GM23338 (cell line): ENCODE measurements at regions not wholly inside any gene's neighbourhood (a gene's known extent, or its start where the extent isn't known, plus 50 kb on each side); places are given as distances from the start of the nearest gene placed in this dataset.

Experiments
- ATAC-seq: fragments of 200-7000 bp; cut with Tn5 transposase; 3 replicates; pipeline ENCODE4 v1.9.1; 2020
- DNase-seq: peaks from one replicate; pipeline ENCODE4 v3.0.0-alpha.2; 2015; ENCODE audit warnings: low spot score
- H2AFZ ChIP-seq: fragments of 200-600 bp; sonication (generic); 2 replicates; pipeline ENCODE4 v1.8.0; 2016; ENCODE audit warnings: antibody characterized with exemption, mild to moderate bottlenecking, moderate library complexity
- H3F3A ChIP-seq: fragments of 200-600 bp; sonication (generic); replicated peaks from 2 replicates; pipeline ENCODE4 v1.8.0; 2017; ENCODE audit warnings: antibody characterized with exemption, mixed run types, low read depth
- H3K27ac ChIP-seq: fragments of 200-600 bp; sonication (generic); 2 replicates; pipeline ENCODE4 v1.6.1; 2016; ENCODE audit warnings: low read depth
- H3K27me3 ChIP-seq: fragments of 200-600 bp; sonication (generic); 2 replicates; pipeline ENCODE4 v1.8.0; 2016; ENCODE audit warnings: mild to moderate bottlenecking, mixed run types, moderate library complexity; ENCODE audit not compliant: insufficient read depth
- H3K36me3 ChIP-seq: fragments of 200-600 bp; sonication (generic); 2 replicates; pipeline ENCODE4 v1.8.0; 2016; ENCODE audit warnings: mild to moderate bottlenecking; ENCODE audit not compliant: insufficient read depth
- H3K4me1 ChIP-seq: fragments of 200-600 bp; sonication (generic); 2 replicates; pipeline ENCODE4 v1.8.0; 2016; ENCODE audit warnings: mild to moderate bottlenecking, moderate library complexity; ENCODE audit not compliant: insufficient read depth
- H3K4me2 ChIP-seq: fragments of 200-600 bp; sonication (generic); 2 replicates; pipeline ENCODE4 v1.7.1; 2017; ENCODE audit warnings: mixed run types
- H3K4me3 ChIP-seq: fragments of 200-600 bp; sonication (generic); 2 replicates; pipeline ENCODE4 v1.6.1; 2016; ENCODE audit warnings: mixed run types
- H3K79me2 ChIP-seq: fragments of 200-600 bp; sonication (generic); replicated peaks from 2 replicates; pipeline ENCODE4 v1.8.0; 2017; ENCODE audit warnings: mild to moderate bottlenecking; ENCODE audit not compliant: insufficient read depth
- H3K9me2 ChIP-seq: fragments of 200-600 bp; sonication (generic); 2 replicates; pipeline ENCODE4 v1.8.0; 2017; ENCODE audit not compliant: insufficient read depth
- H4K20me1 ChIP-seq: fragments of 200-600 bp; sonication (generic); replicated peaks from 2 replicates; pipeline ENCODE4 v1.8.0; 2017; ENCODE audit warnings: mild to moderate bottlenecking; ENCODE audit not compliant: insufficient read depth
- H3K27ac Mint-ChIP-seq: 2 replicates; pipeline ENCODE4 v1.8.0; 2020; ENCODE audit warnings: inconsistent platforms, mild to moderate bottlenecking, moderate library complexity, mixed read lengths
- H3K27me3 Mint-ChIP-seq: 3 replicates; pipeline ENCODE4 v1.8.0; 2022; ENCODE audit warnings: low read depth, mild to moderate bottlenecking, moderate library complexity, mixed read lengths, inconsistent platforms; ENCODE audit not compliant: insufficient read depth, poor library complexity
- H3K36me3 Mint-ChIP-seq: 3 replicates; pipeline ENCODE4 v1.8.0; 2021; ENCODE audit warnings: low read depth, mild to moderate bottlenecking, inconsistent platforms, moderate library complexity, mixed read lengths
- H3K4me1 Mint-ChIP-seq: 3 replicates; pipeline ENCODE4 v1.8.0; 2020; ENCODE audit warnings: mild to moderate bottlenecking, inconsistent platforms, mixed read lengths
- H3K4me3 Mint-ChIP-seq: 3 replicates; pipeline ENCODE4 v1.8.0; 2021; ENCODE audit warnings: moderate library complexity, mild to moderate bottlenecking, inconsistent platforms, mixed read lengths
- H3K9me3 Mint-ChIP-seq: 3 replicates; pipeline ENCODE4 v1.8.0; 2020; ENCODE audit warnings: moderate library complexity, mild to moderate bottlenecking, inconsistent platforms, mixed read lengths
- CREB1 ChIP-seq: fragments of 250-450 bp; sonication (Bioruptor Pico); IDR thresholded peaks from 2 replicates; pipeline ENCODE4 v1.5.0; 2020; ENCODE audit warnings: low read depth, mild to moderate bottlenecking, moderate library complexity
- EZH2 ChIP-seq: fragments of 200-600 bp; sonication (generic); IDR thresholded peaks from one replicate; pipeline ENCODE4 v1.8.0; 2017; ENCODE audit warnings: antibody characterized with exemption, mild to moderate bottlenecking, low read depth; ENCODE audit not compliant: unreplicated experiment
- EZH2phosphoT487 ChIP-seq: fragments of 200-600 bp; sonication (generic); IDR thresholded peaks from one replicate; pipeline ENCODE4 v1.8.1; 2018; ENCODE audit warnings: antibody characterized with exemption; ENCODE audit not compliant: unreplicated experiment
- JUNB ChIP-seq: IDR thresholded peaks from one replicate; pipeline ENCODE4 v1.6.1; 2016; ENCODE audit warnings: antibody characterized with exemption; ENCODE audit not compliant: unreplicated experiment
- NANOG ChIP-seq: IDR thresholded peaks from 2 replicates; pipeline ENCODE4 v1.6.1; 2016; ENCODE audit warnings: antibody characterized with exemption, borderline replicate concordance
- POLR2AphosphoS5 ChIP-seq: IDR thresholded peaks from 2 replicates; pipeline ENCODE4 v1.6.1; 2016; ENCODE audit warnings: antibody characterized with exemption, low read depth
- STAT1 ChIP-seq: IDR thresholded peaks from one replicate; pipeline ENCODE4 v1.6.1; 2016; ENCODE audit warnings: antibody characterized with exemption; ENCODE audit not compliant: unreplicated experiment
- ZNF114 ChIP-seq: fragments of 250-450 bp; sonication (Bioruptor Pico); IDR thresholded peaks from 2 replicates; pipeline ENCODE4 v1.5.0; 2020; ENCODE audit warnings: mild to moderate bottlenecking, moderate library complexity
- ZNF331 ChIP-seq: fragments of 250-450 bp; sonication (Bioruptor Pico); IDR thresholded peaks from 2 replicates; pipeline ENCODE4 v1.5.0; 2020; ENCODE audit warnings: low read depth, mild to moderate bottlenecking, moderate library complexity
- TF ChIP-seq, protein P1 (sequence below): IDR thresholded peaks from one replicate; pipeline ENCODE4 v1.6.1; 2018; ENCODE audit warnings: antibody characterized with exemption; ENCODE audit not compliant: unreplicated experiment
- TF ChIP-seq, protein P2 (sequence below), 2 experiments: fragments of 200-600 bp in 1 of 2; sonication (generic) in 1 of 2; conservative IDR thresholded peaks; 2 replicates each; pipeline versions ENCODE4 v1.5.1 to v1.6.1; 2016 to 2017; ENCODE audit warnings: antibody characterized with exemption in 2 of 2, low read depth in 2 of 2, mild to moderate bottlenecking in 2 of 2, moderate library complexity in 1 of 2
- TF ChIP-seq, protein P3 (sequence below): IDR thresholded peaks from 2 replicates; pipeline ENCODE4 v1.6.1; 2016; ENCODE audit warnings: antibody characterized with exemption
- TF ChIP-seq, protein P4 (sequence below): fragments of 250-450 bp; sonication (Bioruptor Pico); IDR thresholded peaks from 2 replicates; pipeline ENCODE4 v1.5.0; 2020; ENCODE audit warnings: mild to moderate bottlenecking, moderate library complexity

DNA sequence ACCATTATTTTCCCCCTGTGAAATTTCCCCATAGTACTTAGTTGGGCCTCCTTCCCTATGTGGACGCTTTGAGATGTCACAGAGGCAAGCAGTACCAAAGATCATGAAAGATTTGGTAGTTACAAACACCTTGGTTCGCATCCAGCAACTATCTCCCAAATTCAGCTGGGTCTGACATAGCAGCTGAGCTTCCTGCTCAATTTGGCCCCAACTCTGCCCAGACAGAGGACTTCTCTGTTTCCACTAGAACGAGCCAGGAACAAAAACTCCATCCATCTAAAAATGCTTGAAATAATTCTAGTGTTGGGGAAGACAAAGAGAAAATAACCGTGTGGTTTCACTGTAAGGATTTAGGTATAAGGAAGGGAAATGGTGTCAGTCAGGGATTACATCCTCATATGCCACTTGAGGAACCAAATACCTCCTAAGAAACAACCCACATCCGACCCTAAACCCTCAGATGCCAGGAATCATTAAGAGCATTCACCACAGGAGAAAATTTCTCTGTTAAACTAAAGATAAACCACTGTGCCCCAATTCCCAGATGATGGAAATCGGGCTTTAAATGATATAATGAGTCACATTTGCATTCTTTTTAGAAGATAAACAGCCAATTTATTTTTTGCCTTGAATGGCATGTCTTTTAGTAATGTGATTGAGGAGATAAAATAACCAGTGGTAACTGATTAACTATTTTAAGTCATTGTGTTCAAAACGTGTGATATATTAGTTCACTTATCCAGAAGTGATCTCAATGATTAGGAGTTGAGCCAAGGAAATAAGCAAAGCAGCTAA is 103.7 kb upstream of the IFNG-AS1 start:
- H3K27ac ChIP-seq, result no peak overlapping the region
- H3F3A ChIP-seq, result no peaks in the 10 kb centered on the region
- H3K4me2 ChIP-seq, result no peak overlapping the region
- no peaks in the 10 kb centered on the region for H4K20me1 ChIP-seq
- H3K4me3 ChIP-seq, result no peak overlapping the region
- peaks cover 20% of the 10 kb centered on the region for H3K4me1 ChIP-seq
- Mint-ChIP-seq H3K27me3 (peaks cover 2% of the 10 kb centered on the region), H3K4me3 (no peak overlapping the region), H3K27ac (peak overlapping the region; percentile 30; the same call in 1 of the 2 replicates), H3K9me3 (no peaks in the 10 kb centered on the region), H3K4me1 (peaks cover 31% of the 10 kb centered on the region), H3K36me3 (no peaks in the 10 kb centered on the region)
- DNase-seq (no peak), ATAC-seq (no peak)
- TF ChIP-seq ZNF114 (CRISPR knock-in tag) (no peak), EZH2phosphoT487 (no peak), NANOG (no peak), JUNB (no peak), ZNF331 (CRISPR knock-in tag) (no peak), POLR2AphosphoS5 (no peak), STAT1 (no peak), CREB1 (CRISPR knock-in tag) (no peak), EZH2 (no peak)
- TF ChIP-seq, protein P1, sequence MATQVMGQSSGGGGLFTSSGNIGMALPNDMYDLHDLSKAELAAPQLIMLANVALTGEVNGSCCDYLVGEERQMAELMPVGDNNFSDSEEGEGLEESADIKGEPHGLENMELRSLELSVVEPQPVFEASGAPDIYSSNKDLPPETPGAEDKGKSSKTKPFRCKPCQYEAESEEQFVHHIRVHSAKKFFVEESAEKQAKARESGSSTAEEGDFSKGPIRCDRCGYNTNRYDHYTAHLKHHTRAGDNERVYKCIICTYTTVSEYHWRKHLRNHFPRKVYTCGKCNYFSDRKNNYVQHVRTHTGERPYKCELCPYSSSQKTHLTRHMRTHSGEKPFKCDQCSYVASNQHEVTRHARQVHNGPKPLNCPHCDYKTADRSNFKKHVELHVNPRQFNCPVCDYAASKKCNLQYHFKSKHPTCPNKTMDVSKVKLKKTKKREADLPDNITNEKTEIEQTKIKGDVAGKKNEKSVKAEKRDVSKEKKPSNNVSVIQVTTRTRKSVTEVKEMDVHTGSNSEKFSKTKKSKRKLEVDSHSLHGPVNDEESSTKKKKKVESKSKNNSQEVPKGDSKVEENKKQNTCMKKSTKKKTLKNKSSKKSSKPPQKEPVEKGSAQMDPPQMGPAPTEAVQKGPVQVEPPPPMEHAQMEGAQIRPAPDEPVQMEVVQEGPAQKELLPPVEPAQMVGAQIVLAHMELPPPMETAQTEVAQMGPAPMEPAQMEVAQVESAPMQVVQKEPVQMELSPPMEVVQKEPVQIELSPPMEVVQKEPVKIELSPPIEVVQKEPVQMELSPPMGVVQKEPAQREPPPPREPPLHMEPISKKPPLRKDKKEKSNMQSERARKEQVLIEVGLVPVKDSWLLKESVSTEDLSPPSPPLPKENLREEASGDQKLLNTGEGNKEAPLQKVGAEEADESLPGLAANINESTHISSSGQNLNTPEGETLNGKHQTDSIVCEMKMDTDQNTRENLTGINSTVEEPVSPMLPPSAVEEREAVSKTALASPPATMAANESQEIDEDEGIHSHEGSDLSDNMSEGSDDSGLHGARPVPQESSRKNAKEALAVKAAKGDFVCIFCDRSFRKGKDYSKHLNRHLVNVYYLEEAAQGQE, result no peak
- TF ChIP-seq, protein P2, sequence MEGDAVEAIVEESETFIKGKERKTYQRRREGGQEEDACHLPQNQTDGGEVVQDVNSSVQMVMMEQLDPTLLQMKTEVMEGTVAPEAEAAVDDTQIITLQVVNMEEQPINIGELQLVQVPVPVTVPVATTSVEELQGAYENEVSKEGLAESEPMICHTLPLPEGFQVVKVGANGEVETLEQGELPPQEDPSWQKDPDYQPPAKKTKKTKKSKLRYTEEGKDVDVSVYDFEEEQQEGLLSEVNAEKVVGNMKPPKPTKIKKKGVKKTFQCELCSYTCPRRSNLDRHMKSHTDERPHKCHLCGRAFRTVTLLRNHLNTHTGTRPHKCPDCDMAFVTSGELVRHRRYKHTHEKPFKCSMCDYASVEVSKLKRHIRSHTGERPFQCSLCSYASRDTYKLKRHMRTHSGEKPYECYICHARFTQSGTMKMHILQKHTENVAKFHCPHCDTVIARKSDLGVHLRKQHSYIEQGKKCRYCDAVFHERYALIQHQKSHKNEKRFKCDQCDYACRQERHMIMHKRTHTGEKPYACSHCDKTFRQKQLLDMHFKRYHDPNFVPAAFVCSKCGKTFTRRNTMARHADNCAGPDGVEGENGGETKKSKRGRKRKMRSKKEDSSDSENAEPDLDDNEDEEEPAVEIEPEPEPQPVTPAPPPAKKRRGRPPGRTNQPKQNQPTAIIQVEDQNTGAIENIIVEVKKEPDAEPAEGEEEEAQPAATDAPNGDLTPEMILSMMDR (conservative IDR thresholded peaks at IDR 0.05; ENCODE audit: low read depth in 2 of 2), result no peak
- TF ChIP-seq, protein P3, sequence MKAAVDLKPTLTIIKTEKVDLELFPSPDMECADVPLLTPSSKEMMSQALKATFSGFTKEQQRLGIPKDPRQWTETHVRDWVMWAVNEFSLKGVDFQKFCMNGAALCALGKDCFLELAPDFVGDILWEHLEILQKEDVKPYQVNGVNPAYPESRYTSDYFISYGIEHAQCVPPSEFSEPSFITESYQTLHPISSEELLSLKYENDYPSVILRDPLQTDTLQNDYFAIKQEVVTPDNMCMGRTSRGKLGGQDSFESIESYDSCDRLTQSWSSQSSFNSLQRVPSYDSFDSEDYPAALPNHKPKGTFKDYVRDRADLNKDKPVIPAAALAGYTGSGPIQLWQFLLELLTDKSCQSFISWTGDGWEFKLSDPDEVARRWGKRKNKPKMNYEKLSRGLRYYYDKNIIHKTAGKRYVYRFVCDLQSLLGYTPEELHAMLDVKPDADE, result no peak
- TF ChIP-seq, protein P4, sequence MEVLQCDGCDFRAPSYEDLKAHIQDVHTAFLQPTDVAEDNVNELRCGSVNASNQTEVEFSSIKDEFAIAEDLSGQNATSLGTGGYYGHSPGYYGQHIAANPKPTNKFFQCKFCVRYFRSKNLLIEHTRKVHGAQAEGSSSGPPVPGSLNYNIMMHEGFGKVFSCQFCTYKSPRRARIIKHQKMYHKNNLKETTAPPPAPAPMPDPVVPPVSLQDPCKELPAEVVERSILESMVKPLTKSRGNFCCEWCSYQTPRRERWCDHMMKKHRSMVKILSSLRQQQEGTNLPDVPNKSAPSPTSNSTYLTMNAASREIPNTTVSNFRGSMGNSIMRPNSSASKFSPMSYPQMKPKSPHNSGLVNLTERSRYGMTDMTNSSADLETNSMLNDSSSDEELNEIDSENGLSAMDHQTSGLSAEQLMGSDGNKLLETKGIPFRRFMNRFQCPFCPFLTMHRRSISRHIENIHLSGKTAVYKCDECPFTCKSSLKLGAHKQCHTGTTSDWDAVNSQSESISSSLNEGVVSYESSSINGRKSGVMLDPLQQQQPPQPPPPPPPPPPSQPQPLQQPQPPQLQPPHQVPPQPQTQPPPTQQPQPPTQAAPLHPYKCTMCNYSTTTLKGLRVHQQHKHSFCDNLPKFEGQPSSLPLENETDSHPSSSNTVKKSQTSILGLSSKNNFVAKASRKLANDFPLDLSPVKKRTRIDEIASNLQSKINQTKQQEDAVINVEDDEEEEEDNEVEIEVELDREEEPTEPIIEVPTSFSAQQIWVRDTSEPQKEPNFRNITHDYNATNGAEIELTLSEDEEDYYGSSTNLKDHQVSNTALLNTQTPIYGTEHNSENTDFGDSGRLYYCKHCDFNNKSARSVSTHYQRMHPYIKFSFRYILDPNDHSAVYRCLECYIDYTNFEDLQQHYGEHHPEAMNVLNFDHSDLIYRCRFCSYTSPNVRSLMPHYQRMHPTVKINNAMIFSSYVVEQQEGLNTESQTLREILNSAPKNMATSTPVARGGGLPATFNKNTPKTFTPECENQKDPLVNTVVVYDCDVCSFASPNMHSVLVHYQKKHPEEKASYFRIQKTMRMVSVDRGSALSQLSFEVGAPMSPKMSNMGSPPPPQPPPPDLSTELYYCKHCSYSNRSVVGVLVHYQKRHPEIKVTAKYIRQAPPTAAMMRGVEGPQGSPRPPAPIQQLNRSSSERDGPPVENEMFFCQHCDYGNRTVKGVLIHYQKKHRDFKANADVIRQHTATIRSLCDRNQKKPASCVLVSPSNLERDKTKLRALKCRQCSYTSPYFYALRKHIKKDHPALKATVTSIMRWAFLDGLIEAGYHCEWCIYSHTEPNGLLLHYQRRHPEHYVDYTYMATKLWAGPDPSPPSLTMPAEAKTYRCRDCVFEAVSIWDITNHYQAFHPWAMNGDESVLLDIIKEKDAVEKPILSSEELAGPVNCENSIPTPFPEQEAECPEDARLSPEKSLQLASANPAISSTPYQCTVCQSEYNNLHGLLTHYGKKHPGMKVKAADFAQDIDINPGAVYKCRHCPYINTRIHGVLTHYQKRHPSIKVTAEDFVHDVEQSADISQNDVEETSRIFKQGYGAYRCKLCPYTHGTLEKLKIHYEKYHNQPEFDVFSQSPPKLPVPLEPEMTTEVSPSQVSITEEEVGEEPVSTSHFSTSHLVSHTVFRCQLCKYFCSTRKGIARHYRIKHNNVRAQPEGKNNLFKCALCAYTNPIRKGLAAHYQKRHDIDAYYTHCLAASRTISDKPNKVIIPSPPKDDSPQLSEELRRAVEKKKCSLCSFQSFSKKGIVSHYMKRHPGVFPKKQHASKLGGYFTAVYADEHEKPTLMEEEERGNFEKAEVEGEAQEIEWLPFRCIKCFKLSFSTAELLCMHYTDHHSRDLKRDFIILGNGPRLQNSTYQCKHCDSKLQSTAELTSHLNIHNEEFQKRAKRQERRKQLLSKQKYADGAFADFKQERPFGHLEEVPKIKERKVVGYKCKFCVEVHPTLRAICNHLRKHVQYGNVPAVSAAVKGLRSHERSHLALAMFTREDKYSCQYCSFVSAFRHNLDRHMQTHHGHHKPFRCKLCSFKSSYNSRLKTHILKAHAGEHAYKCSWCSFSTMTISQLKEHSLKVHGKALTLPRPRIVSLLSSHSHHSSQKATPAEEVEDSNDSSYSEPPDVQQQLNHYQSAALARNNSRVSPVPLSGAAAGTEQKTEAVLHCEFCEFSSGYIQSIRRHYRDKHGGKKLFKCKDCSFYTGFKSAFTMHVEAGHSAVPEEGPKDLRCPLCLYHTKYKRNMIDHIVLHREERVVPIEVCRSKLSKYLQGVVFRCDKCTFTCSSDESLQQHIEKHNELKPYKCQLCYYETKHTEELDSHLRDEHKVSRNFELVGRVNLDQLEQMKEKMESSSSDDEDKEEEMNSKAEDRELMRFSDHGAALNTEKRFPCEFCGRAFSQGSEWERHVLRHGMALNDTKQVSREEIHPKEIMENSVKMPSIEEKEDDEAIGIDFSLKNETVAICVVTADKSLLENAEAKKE (CRISPR knock-in tag), result no peak
- H3K79me2 ChIP-seq, result no peaks in the 10 kb centered on the region
- peak overlapping the region; percentile 90 for H2AFZ ChIP-seq
- no peaks in the 10 kb centered on the region for H3K27me3 ChIP-seq
- no peaks in the 10 kb centered on the region for H3K36me3 ChIP-seq
- H3K9me2 ChIP-seq, result no peaks in the 10 kb centered on the region
